Suprapubic skin (tissue), 4 donors: ENCODE measurements at regions not wholly inside any gene's neighbourhood (a gene's known extent, or its start where the extent isn't known, plus 50 kb on each side); places are given as distances from the start of the nearest gene placed in this dataset.

Source experiments
- DNase-seq, 2 donors: peaks; one replicate each; pipeline ENCODE4 v3.0.0-alpha.2; 2019; ENCODE audit warnings: low spot score in 2 of 2
- H3K27ac ChIP-seq: fragments of 200-600 bp; sonication (generic); one replicate; pipeline ENCODE4 v1.5.1; 2019
- H3K27me3 ChIP-seq: fragments of 200-600 bp; sonication (generic); one replicate; pipeline ENCODE4 v1.5.1; 2019
- H3K36me3 ChIP-seq: fragments of 200-600 bp; sonication (generic); one replicate; pipeline ENCODE4 v1.5.1; 2019
- H3K4me1 ChIP-seq: fragments of 200-600 bp; sonication (generic); one replicate; pipeline ENCODE4 v1.5.1; 2019
- H3K4me3 ChIP-seq: fragments of 200-600 bp; sonication (generic); one replicate; pipeline ENCODE4 v1.5.1; 2019; ENCODE audit warnings: mild to moderate bottlenecking
- H3K9me3 ChIP-seq: fragments of 200-600 bp; sonication (generic); one replicate; pipeline ENCODE4 v1.5.1; 2019
- EP300 ChIP-seq: sonication (generic); formaldehyde crosslinking; IDR thresholded peaks from one replicate; pipeline ENCODE4 v1.6.1; 2017; ENCODE audit warnings: antibody characterized with exemption
- POLR2A ChIP-seq, 2 donors: fragments of 450-650 bp; IDR thresholded peaks; one replicate each; pipeline ENCODE4 v1.6.1; 2017; ENCODE audit warnings: antibody characterized with exemption in 2 of 2, mild to moderate bottlenecking in 2 of 2, moderate library complexity in 2 of 2
- POLR2AphosphoS5 ChIP-seq, 3 donors: sonication (generic); formaldehyde crosslinking; IDR thresholded peaks; one replicate each; pipeline ENCODE4 v1.6.1; 2017; ENCODE audit warnings: antibody characterized with exemption in 3 of 3
- WGBS: methylation state at CpG from one replicate; pipeline ENCODE4 v1.1.5; 2018; 5-methylcytosine and 5-hydroxymethylcytosine counted together
- TF ChIP-seq, protein P1 (sequence below), 2 donors: fragments of 200-600 bp in 1 of 2; fragments of 450-650 bp in 1 of 2; sonication (generic) in 1 of 2; IDR thresholded peaks; one replicate each; pipeline ENCODE4 v1.5.1; 2016 to 2019; ENCODE audit warnings: antibody characterized with exemption in 2 of 2, mild to moderate bottlenecking in 1 of 2, moderate library complexity in 1 of 2

DNA sequence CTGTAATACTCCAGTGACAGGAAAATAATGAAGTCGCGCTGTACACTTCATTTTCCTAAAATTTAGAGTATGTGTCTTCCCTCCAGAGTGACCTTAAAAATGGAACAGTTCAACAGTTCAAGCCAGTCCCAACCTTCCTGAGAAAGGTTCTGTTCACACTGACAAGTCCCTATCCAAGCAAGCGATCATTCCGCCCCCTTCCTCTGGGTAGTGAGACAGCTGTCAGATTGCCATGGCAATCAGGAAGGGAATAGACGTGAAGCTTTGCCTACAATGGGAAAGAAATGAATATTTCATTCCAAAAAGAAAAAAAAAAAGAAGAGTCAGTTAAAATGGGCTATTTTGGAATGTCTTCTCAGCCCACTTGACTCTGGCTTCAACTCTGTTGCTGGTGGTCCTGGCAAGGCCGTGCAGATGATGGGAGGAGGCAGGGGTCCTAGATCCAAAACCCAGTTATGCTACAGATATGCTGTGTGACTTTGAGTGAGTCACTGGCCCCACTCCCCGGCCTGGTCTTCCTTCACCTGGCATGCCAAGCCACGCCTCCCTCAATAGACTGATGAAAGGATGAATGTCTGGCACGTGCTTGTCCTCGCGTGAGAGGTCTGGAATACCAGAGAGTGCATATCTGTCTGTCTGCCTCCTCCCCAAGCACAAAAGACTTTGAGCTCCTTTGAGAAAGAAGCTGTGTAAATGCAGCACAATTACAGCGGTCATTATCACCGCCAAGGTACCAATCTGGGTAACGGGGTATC, 165.8 kb upstream of the WWC1 start:
- Histone ChIP-seq H3K9me3 (no peaks in the 10 kb centered on the region), H3K27me3 (no peaks in the 10 kb centered on the region), H3K4me3 (no peak overlapping the region), H3K4me1 (no peaks in the 10 kb centered on the region), H3K27ac (no peak overlapping the region), H3K36me3 (no peaks in the 10 kb centered on the region)
- TF ChIP-seq, protein P1, sequence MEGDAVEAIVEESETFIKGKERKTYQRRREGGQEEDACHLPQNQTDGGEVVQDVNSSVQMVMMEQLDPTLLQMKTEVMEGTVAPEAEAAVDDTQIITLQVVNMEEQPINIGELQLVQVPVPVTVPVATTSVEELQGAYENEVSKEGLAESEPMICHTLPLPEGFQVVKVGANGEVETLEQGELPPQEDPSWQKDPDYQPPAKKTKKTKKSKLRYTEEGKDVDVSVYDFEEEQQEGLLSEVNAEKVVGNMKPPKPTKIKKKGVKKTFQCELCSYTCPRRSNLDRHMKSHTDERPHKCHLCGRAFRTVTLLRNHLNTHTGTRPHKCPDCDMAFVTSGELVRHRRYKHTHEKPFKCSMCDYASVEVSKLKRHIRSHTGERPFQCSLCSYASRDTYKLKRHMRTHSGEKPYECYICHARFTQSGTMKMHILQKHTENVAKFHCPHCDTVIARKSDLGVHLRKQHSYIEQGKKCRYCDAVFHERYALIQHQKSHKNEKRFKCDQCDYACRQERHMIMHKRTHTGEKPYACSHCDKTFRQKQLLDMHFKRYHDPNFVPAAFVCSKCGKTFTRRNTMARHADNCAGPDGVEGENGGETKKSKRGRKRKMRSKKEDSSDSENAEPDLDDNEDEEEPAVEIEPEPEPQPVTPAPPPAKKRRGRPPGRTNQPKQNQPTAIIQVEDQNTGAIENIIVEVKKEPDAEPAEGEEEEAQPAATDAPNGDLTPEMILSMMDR (IDR thresholded peaks at IDR 0.05) = no peak
- TF ChIP-seq POLR2A (IDR thresholded peaks at IDR 0.05) (no peak), EP300 (no peak)
- WGBS = 80% methylated on average over 14 of the region's 14 CpGs
- no peak for DNase-seq

DNA sequence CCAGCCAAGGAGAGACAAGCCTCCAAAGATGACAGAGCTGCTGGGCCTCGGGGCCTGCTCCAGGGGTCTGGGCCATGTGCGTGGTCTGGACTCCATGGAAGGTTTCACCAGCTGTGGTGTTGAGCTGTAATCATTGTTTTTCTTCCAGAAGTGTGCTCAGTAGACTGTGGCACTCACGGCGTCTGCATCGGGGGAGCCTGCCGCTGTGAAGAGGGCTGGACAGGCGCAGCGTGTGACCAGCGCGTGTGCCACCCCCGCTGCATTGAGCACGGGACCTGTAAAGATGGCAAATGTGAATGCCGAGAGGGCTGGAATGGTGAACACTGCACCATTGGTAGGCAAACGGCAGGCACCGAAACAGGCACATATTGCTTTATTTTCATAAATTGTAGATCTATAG, 164.8 kb upstream of the WWC1 start:
- DNase-seq = no peak
- Histone ChIP-seq H3K36me3 (no peaks in the 10 kb centered on the region), H3K27ac (no peak overlapping the region), H3K27me3 (no peaks in the 10 kb centered on the region), H3K9me3 (no peaks in the 10 kb centered on the region), H3K4me1 (no peaks in the 10 kb centered on the region), H3K4me3 (no peak overlapping the region)
- 95% methylated on average over 15 of the region's 15 CpGs for WGBS
- TF ChIP-seq EP300 (no peak), POLR2A (IDR thresholded peaks at IDR 0.05) (no peak)
- TF ChIP-seq, protein P1 (IDR thresholded peaks at IDR 0.05) = no peak

DNA sequence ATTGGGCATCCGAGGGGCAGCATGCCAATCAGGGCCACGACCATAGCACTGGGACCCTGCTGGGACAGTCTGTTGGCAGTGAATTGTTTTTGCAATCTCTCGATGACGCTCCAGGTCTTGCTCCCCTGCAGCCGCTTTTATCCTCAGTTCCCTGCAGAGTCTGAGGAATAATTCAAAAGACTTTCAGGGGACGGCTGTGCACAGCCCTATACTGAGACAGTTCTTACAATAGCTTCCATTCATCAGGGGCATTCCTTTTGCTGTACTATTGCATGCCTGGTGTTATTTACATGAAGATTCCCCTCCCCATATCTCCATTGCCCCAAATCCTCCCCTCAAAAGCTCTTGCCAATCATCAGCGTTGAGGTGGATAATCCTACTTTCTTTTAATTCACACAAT, 163.3 kb upstream of the WWC1 start:
- 70% methylated on average over 7 of the region's 7 CpGs for WGBS
- Histone ChIP-seq H3K4me1 (no peaks in the 10 kb centered on the region), H3K27ac (no peak overlapping the region), H3K36me3 (no peaks in the 10 kb centered on the region), H3K27me3 (no peaks in the 10 kb centered on the region), H3K9me3 (no peaks in the 10 kb centered on the region), H3K4me3 (no peak overlapping the region)
- TF ChIP-seq EP300 = no peak
- no peak for TF ChIP-seq POLR2AphosphoS5 (IDR thresholded peaks at IDR 0.05)
- TF ChIP-seq, protein P1 (IDR thresholded peaks at IDR 0.05) = no peak
- no peak for TF ChIP-seq POLR2A (IDR thresholded peaks at IDR 0.05)
- no peak for DNase-seq

DNA sequence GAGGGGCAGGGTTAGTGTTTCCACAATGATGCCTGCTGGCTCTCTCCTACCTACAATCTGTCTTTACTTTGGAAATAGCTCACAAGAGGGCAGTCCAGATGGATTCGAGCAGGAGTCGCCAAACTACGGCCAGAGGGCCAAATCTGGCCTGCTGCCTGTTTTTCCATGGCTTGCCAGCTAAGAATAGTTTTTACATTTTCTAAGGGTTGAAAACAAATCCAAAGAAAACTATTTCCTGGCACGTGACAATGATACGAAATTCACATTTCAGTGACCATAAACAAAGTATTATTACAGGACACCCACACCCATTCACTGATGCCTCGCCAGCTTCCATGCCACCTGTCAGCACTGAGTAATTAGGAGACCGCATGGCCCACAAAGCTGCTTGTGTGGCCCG, 162.9 kb upstream of the WWC1 start:
- TF ChIP-seq EP300 (no peak), POLR2AphosphoS5 (IDR thresholded peaks at IDR 0.05) (no peak), POLR2A (IDR thresholded peaks at IDR 0.05) (no peak)
- TF ChIP-seq, protein P1 (IDR thresholded peaks at IDR 0.05) = no peak
- Histone ChIP-seq H3K27me3 (no peaks in the 10 kb centered on the region), H3K4me1 (no peaks in the 10 kb centered on the region), H3K27ac (no peak overlapping the region), H3K9me3 (no peaks in the 10 kb centered on the region), H3K36me3 (no peaks in the 10 kb centered on the region), H3K4me3 (no peak overlapping the region)
- DNase-seq = no peak
- WGBS = 52% methylated on average over 8 of the region's 8 CpGs

DNA sequence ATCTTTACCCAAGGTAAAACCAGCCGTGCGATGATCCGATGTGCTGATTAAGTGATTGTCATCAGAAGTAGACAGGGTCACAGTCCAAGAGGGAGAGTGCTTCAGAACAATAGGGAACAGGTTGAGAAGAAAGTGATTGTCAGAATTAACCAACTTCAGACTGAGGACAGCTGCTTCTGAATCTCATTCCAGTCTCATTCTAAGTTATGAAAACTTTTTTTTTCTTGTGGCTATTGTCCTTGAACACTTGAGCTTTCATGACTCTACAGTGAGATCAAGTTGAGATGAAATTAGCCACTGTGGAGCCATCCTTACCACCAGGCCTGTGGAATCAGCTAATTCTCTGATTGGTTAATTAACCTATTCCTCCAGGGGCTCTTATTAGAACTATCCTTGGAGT, 159.9 kb upstream of the WWC1 start:
- DNase-seq = no peak
- no peak overlapping the region for H3K27ac ChIP-seq
- H3K36me3 ChIP-seq = no peaks in the 10 kb centered on the region
- no peaks in the 10 kb centered on the region for H3K27me3 ChIP-seq
- no peak overlapping the region for H3K4me3 ChIP-seq
- H3K4me1 ChIP-seq = no peaks in the 10 kb centered on the region
- TF ChIP-seq POLR2AphosphoS5 (IDR thresholded peaks at IDR 0.05) (no peak), EP300 (no peak), POLR2A (IDR thresholded peaks at IDR 0.05) (no peak)
- TF ChIP-seq, protein P1 (IDR thresholded peaks at IDR 0.05) = no peak
- H3K9me3 ChIP-seq = no peaks in the 10 kb centered on the region
- WGBS = 98% methylated on average over 3 of the region's 3 CpGs
